T1000 (cell line): ENCODE measurements at regions not wholly inside any gene's neighbourhood (a gene's known extent, or its start where the extent isn't known, plus 50 kb on each side); places are given as distances from the start of the nearest gene placed in this dataset.

ENCODE experiments used
- DNase-seq: peaks from one replicate; lab custom pipeline; 2025; ENCODE audit warnings: mixed read lengths; lab: John Stamatoyannopoulos, UW

GRCh38 chr15:62578960-62579359 lies 413.9 kb upstream of the C2CD4B start:
- DNase-seq: no peak

- no peak for DNase-seq
Measured at GRCh38 chr15:62579842-62580241, 414.8 kb upstream of the C2CD4B start.

GRCh38 chr15:62582580-62582979 lies 417.5 kb upstream of the C2CD4B start:
- DNase-seq: no peak

- DNase-seq: no peak
Measured at GRCh38 chr15:62584301-62585235, 419.5 kb upstream of the C2CD4B start.

- no peak for DNase-seq
Measured at GRCh38 chr15:62588938-62589670, 424.0 kb upstream of the C2CD4B start.

- no peak for DNase-seq
Measured at GRCh38 chr15:62591842-62592838, 427.1 kb upstream of the C2CD4B start.

- DNase-seq: no peak
Measured at GRCh38 chr15:62592920-62593319, 427.8 kb upstream of the C2CD4B start.

GRCh38 chr15:62593681-62594399 lies 428.8 kb upstream of the C2CD4B start:
- no peak for DNase-seq

GRCh38 chr15:62598217-62598616 lies 433.1 kb upstream of the C2CD4B start:
- no peak for DNase-seq

GRCh38 chr15:62599791-62600777 lies 435.0 kb upstream of the C2CD4B start:
- DNase-seq: no peak

GRCh38 chr15:62601777-62602545 lies 436.9 kb upstream of the C2CD4B start:
- no peak for DNase-seq

GRCh38 chr15:62603742-62604141 lies 438.7 kb upstream of the C2CD4B start:
- no peak for DNase-seq

GRCh38 chr15:62605282-62605681 lies 437.3 kb upstream of the TPM1 start:
- no peak for DNase-seq

- DNase-seq: peak; percentile 68
Measured at GRCh38 chr15:62606376-62607113, 436.0 kb upstream of the TPM1 start.

- DNase-seq: no peak
Measured at GRCh38 chr15:62607114-62607462, 435.5 kb upstream of the TPM1 start.

GRCh38 chr15:62607643-62608042 lies 434.9 kb upstream of the TPM1 start:
- DNase-seq: no peak

GRCh38 chr15:62608369-62608768 lies 434.2 kb upstream of the TPM1 start:
- DNase-seq: no peak

GRCh38 chr15:62610265-62610869 lies 432.2 kb upstream of the TPM1 start:
- no peak for DNase-seq
